Cardiac muscle cell (in vitro differentiated cells and primary cell): ENCODE measurements at regions not wholly inside any gene's neighbourhood (a gene's known extent, or its start where the extent isn't known, plus 50 kb on each side); places are given as distances from the start of the nearest gene placed in this dataset.

ENCODE experiments used
- DNase-seq, 2 donors: peaks; one replicate each; pipeline versions ENCODE4 v3.0.0 to v3.0.0-alpha.2; 2010 to 2017; ENCODE audit warnings: low read depth in 1 of 2, low spot score in 1 of 2
- H3K27ac ChIP-seq: fragments of 200-600 bp; sonication (generic); 2 replicates; pipeline ENCODE4 v1.5.1; 2016
- H3K27me3 ChIP-seq: fragments of 200-600 bp; sonication (generic); 2 replicates; pipeline ENCODE4 v1.6.0; 2016; ENCODE audit warnings: control low read depth
- H3K36me3 ChIP-seq: fragments of 200-600 bp; sonication (generic); 2 replicates; pipeline ENCODE4 v1.5.1; 2016; ENCODE audit warnings: control low read depth
- H3K4me1 ChIP-seq: fragments of 200-600 bp; sonication (generic); 2 replicates; pipeline ENCODE4 v1.8.1; 2017; ENCODE audit warnings: low read depth, mild to moderate bottlenecking, mixed run types
- H3K4me3 ChIP-seq: fragments of 200-600 bp; sonication (generic); 2 replicates; pipeline ENCODE4 v1.5.1; 2016; ENCODE audit warnings: mild to moderate bottlenecking
- H3K9me3 ChIP-seq: fragments of 200-600 bp; sonication (generic); 2 replicates; pipeline ENCODE4 v1.5.1; 2017; ENCODE audit warnings: low read depth, mild to moderate bottlenecking, control low read depth
- TF ChIP-seq, protein P1 (sequence below): IDR thresholded peaks from 2 replicates; pipeline ENCODE4 v1.5.1; 2012; ENCODE audit warnings: low read depth, mild to moderate bottlenecking, low read length

GRCh38 chr3:168427835-168428475, 332.2 kb upstream of the GOLIM4 start:
- DNase-seq, result no peak
- H3K9me3 ChIP-seq, result no peaks in the 10 kb centered on the region
- H3K4me3 ChIP-seq, result no peak overlapping the region
- H3K4me1 ChIP-seq, result no peaks in the 10 kb centered on the region
- TF ChIP-seq, protein P1, sequence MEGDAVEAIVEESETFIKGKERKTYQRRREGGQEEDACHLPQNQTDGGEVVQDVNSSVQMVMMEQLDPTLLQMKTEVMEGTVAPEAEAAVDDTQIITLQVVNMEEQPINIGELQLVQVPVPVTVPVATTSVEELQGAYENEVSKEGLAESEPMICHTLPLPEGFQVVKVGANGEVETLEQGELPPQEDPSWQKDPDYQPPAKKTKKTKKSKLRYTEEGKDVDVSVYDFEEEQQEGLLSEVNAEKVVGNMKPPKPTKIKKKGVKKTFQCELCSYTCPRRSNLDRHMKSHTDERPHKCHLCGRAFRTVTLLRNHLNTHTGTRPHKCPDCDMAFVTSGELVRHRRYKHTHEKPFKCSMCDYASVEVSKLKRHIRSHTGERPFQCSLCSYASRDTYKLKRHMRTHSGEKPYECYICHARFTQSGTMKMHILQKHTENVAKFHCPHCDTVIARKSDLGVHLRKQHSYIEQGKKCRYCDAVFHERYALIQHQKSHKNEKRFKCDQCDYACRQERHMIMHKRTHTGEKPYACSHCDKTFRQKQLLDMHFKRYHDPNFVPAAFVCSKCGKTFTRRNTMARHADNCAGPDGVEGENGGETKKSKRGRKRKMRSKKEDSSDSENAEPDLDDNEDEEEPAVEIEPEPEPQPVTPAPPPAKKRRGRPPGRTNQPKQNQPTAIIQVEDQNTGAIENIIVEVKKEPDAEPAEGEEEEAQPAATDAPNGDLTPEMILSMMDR, result no peak
- H3K36me3 ChIP-seq, result no peaks in the 10 kb centered on the region
- no peaks in the 10 kb centered on the region for H3K27me3 ChIP-seq
- H3K27ac ChIP-seq, result no peak overlapping the region

GRCh38 chr3:168427156-168427555, 331.4 kb upstream of the GOLIM4 start:
- TF ChIP-seq, protein P1, result no peak
- no peaks in the 10 kb centered on the region for H3K36me3 ChIP-seq
- no peaks in the 10 kb centered on the region for H3K4me1 ChIP-seq

DNA sequence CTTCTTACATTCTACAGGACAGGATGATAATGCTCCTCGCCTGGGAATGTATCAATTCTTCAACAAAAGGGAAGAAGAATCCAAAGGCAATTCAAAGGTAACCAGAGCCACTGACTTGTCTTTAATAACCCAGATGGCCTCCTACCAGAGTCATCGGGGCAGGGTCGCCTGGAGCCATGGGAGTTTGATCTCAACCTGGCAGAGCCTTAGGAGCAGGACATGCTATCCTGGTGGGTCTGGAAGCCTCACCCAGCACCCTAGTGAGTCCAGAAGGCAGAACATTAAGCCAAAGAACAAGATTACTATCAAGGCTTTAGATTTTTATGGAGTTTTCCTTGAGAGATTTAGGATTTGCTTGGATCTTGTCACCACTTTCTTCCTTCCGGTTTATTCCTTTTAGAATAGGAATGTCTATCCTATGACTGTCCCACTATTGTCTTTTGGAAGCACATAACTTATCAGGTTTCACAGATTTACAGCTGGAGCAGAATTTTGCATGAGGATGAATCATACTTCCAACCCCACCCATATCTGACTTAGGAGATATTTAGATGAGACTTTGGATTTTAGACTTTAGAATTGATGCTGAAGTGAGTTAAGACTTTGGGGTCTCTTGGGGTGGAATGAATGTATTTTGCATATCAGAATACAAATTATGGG, 330.3 kb upstream of the GOLIM4 start:
- DNase-seq, result no peak
- TF ChIP-seq, protein P1, result no peak
- Histone ChIP-seq H3K27ac (no peak overlapping the region), H3K4me1 (no peaks in the 10 kb centered on the region), H3K9me3 (no peaks in the 10 kb centered on the region), H3K27me3 (no peaks in the 10 kb centered on the region), H3K4me3 (no peak overlapping the region), H3K36me3 (no peaks in the 10 kb centered on the region)

More at GRCh38 chr3:168427156-168427555, 331.4 kb upstream of the GOLIM4 start:
- Histone ChIP-seq H3K27ac (no peak overlapping the region), H3K9me3 (no peaks in the 10 kb centered on the region), H3K4me3 (no peak overlapping the region), H3K27me3 (no peaks in the 10 kb centered on the region)
- no peak for DNase-seq

GRCh38 chr3:168424059-168424734, 328.5 kb upstream of the GOLIM4 start:
- Histone ChIP-seq H3K4me3 (no peak overlapping the region), H3K27ac (no peak overlapping the region), H3K4me1 (no peaks in the 10 kb centered on the region), H3K9me3 (no peaks in the 10 kb centered on the region), H3K27me3 (no peaks in the 10 kb centered on the region), H3K36me3 (no peaks in the 10 kb centered on the region)
- TF ChIP-seq, protein P1, result no peak
- DNase-seq, result no peak

GRCh38 chr3:168422843-168423242, 327.1 kb upstream of the GOLIM4 start:
- no peaks in the 10 kb centered on the region for H3K9me3 ChIP-seq
- H3K36me3 ChIP-seq, result no peaks in the 10 kb centered on the region
- TF ChIP-seq, protein P1, result no peak

More at GRCh38 chr3:168422843-168423242, 327.1 kb upstream of the GOLIM4 start:
- H3K4me1 ChIP-seq, result no peaks in the 10 kb centered on the region
- no peak overlapping the region for H3K27ac ChIP-seq
- no peaks in the 10 kb centered on the region for H3K27me3 ChIP-seq
- no peak for DNase-seq
- no peak overlapping the region for H3K4me3 ChIP-seq
